Kidney (tissue), 13 donors: ENCODE measurements at regions not wholly inside any gene's neighbourhood (a gene's known extent, or its start where the extent isn't known, plus 50 kb on each side); places are given as distances from the start of the nearest gene placed in this dataset.
"Not testable (repeated sequence)": the region's sequence is repeated elsewhere in the genome, so short reads cannot be mapped to it uniquely, and the experiment has no call there.

Source experiments
- DNase-seq, 5 donors: peaks; one replicate each; pipeline ENCODE4 v3.0.0-alpha.2; 2013 to 2020
- FAIRE-seq: peaks from 2 replicates; lab custom pipeline; 2012; peaks lifted over from hg19 to GRCh38; lab: Jason Lieb, UNC
- H3K27ac ChIP-seq, 2 donors: one replicate each; pipeline ENCODE4 v1.7.0; 2013; ENCODE audit warnings: low read depth in 2 of 2, low read length in 2 of 2, inconsistent platforms in 1 of 2
- H3K27me3 ChIP-seq: one replicate; pipeline ENCODE4 v1.7.1; 2013; ENCODE audit warnings: low read length, inconsistent platforms; ENCODE audit not compliant: control insufficient read depth, insufficient read depth
- H3K36me3 ChIP-seq, 3 donors: one replicate each; pipeline versions ENCODE4 v1.7.0 to v1.7.1; 2013; ENCODE audit warnings: low read length in 3 of 3, control low read depth in 1 of 3, inconsistent platforms in 1 of 3; ENCODE audit not compliant: insufficient read depth in 3 of 3, control insufficient read depth in 2 of 3
- H3K4me1 ChIP-seq, 3 donors: one replicate each; pipeline versions ENCODE4 v1.7.0 to v1.7.1; 2013; ENCODE audit warnings: low read length in 3 of 3, inconsistent platforms in 1 of 3, low read depth in 1 of 3; ENCODE audit not compliant: control insufficient read depth in 2 of 3, insufficient read depth in 2 of 3
- H3K4me3 ChIP-seq, 3 donors: one replicate each; pipeline versions ENCODE4 v1.7.0 to v1.8.1; 2013; ENCODE audit warnings: low read length in 3 of 3, control low read depth in 1 of 3, inconsistent platforms in 1 of 3
- H3K9ac ChIP-seq, 3 donors: one replicate each; pipeline versions ENCODE4 v1.7.0 to v1.7.1; 2013; ENCODE audit warnings: low read length in 3 of 3, control low read depth in 1 of 3, inconsistent platforms in 1 of 3
- H3K9me3 ChIP-seq, 3 donors: one replicate each; pipeline versions ENCODE4 v1.7.0 to v1.7.1; 2013; ENCODE audit warnings: low read length in 3 of 3, control low read depth in 1 of 3, inconsistent platforms in 1 of 3; ENCODE audit not compliant: control insufficient read depth in 2 of 3, insufficient read depth in 1 of 3
- intact Hi-C: fragments of 100-400 bp; cut with DNase I; formaldehyde crosslinking; loops from one replicate; pipeline ENCODE4 v1.11.1; 2022
- TF ChIP-seq, protein P1 (sequence below): IDR thresholded peaks from 3 replicates; pipeline ENCODE4 v1.5.1; 2012; ENCODE audit warnings: mild to moderate bottlenecking, moderate library complexity, borderline replicate concordance; ENCODE audit not compliant: insufficient read depth; ENCODE audit errors: extremely low read depth
- donor health status: control.
- donor health status: control.
- donor health status: control.
- donor health status: control.
- donor health status: control.
- donor health status: DM: yes; HTN: yes; CAD: no.
- donor health status: Normal renal cell carcinoma (clear cell type).

DNA sequence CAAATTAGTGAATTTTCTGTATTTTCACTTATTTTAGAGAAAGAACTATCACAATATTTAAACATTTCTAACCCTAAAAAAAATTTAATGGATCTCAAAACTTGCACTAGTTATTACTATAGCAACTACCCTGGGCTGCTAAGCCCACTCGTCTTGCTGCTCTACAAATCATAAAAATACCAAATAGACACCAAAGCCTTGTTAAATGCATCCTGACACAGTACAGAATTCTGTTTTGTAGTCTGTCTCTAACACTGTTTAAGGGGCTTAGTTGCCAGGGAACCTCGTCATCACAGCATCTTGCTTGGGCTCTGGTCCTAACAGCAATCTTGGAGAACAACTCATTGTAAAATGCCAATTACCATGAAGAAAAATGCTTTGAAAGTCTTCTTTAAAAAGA, 56.9 kb upstream of the MBOAT1 start:
- DNase-seq (no peak), FAIRE-seq (no peak)
- TF ChIP-seq, protein P1, sequence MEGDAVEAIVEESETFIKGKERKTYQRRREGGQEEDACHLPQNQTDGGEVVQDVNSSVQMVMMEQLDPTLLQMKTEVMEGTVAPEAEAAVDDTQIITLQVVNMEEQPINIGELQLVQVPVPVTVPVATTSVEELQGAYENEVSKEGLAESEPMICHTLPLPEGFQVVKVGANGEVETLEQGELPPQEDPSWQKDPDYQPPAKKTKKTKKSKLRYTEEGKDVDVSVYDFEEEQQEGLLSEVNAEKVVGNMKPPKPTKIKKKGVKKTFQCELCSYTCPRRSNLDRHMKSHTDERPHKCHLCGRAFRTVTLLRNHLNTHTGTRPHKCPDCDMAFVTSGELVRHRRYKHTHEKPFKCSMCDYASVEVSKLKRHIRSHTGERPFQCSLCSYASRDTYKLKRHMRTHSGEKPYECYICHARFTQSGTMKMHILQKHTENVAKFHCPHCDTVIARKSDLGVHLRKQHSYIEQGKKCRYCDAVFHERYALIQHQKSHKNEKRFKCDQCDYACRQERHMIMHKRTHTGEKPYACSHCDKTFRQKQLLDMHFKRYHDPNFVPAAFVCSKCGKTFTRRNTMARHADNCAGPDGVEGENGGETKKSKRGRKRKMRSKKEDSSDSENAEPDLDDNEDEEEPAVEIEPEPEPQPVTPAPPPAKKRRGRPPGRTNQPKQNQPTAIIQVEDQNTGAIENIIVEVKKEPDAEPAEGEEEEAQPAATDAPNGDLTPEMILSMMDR, result no peak
- Histone ChIP-seq H3K9ac (no peak overlapping the region), H3K9me3 (no peaks in the 10 kb centered on the region), H3K27me3 (no peaks in the 10 kb centered on the region), H3K4me1 (no peaks in the 10 kb centered on the region), H3K27ac (no peak overlapping the region), H3K4me3 (no peak overlapping the region), H3K36me3 (no peaks in the 10 kb centered on the region)
- intact Hi-C loops, result no loop called here

DNA sequence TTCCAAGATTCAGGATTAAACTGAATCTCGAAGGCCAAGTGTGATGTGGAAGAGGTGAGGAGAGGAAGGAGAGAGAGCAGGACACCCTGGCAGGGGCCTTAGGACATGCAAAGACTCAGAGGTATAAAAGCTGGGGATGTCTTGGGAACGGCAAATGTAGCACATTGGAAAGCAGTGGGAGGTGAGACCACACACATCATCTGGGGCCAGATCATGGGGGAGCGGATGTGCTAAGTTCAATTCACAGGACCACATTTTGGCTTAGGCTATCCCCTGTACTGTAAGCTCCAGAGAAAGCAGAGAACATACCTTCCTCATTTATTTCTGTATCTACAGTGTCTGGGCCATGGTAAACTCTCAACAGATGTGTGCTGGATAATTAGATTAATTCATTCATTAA, 59.5 kb upstream of the MBOAT1 start:
- Histone ChIP-seq H3K9me3 (no peaks in the 10 kb centered on the region), H3K4me3 (no peak overlapping the region), H3K27ac (no peak overlapping the region), H3K36me3 (no peaks in the 10 kb centered on the region), H3K4me1 (no peaks in the 10 kb centered on the region), H3K27me3 (no peaks in the 10 kb centered on the region), H3K9ac (no peak overlapping the region)
- FAIRE-seq, result no peak
- TF ChIP-seq, protein P1, result no peak
- no peak for DNase-seq
- intact Hi-C loops, result no loop called here

DNA sequence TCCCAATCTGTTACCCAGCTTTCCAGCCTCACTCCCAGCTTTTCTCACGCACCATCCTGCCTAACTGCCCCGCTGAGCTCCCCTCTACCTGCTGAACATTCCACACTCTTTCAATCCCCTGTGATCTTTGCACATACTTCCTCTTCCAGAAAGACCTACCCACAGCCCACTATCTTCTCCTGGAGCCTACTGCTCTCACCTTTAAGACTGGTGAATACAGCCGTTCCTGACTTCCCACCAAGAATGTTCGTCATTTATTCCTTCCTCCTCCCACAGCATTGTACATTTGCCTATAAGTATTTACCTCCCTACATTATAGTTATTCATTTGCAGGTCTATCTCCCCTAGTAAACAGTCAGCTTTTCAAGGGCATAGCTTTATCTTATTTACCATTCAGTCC, 61.9 kb upstream of the MBOAT1 start:
- Histone ChIP-seq H3K4me3 (no peak overlapping the region), H3K27ac (no peak overlapping the region), H3K9ac (no peak overlapping the region), H3K4me1 (no peaks in the 10 kb centered on the region), H3K27me3 (no peaks in the 10 kb centered on the region), H3K9me3 (no peaks in the 10 kb centered on the region), H3K36me3 (no peaks in the 10 kb centered on the region)
- DNase-seq, result no peak
- intact Hi-C loops, result no loop called here
- TF ChIP-seq, protein P1, result no peak
- no peak for FAIRE-seq

DNA sequence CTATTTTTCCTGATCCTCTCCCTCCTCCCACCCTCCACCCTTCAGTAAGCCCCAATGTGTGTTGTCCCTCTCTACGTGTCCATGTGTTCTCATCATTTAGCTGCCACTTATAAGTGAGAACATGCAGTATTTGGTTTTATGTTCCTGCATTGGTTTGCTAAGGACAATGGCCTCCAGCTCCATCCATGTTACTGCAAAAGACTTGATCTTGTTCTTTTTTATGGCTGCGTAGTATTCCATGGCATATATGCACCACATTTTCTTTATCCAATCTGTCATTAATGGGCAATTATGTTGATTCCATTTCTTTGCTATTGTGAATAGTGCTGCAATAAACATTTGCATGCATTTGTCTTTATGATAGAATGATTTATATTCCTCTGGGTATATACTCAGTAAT, 63.6 kb upstream of the MBOAT1 start:
- H3K4me3 ChIP-seq, H3K27ac ChIP-seq, intact Hi-C loops, H3K27me3 ChIP-seq, H3K4me1 ChIP-seq, FAIRE-seq, DNase-seq, H3K9me3 ChIP-seq, H3K36me3 ChIP-seq, H3K9ac ChIP-seq: not testable (repeated sequence)

DNA sequence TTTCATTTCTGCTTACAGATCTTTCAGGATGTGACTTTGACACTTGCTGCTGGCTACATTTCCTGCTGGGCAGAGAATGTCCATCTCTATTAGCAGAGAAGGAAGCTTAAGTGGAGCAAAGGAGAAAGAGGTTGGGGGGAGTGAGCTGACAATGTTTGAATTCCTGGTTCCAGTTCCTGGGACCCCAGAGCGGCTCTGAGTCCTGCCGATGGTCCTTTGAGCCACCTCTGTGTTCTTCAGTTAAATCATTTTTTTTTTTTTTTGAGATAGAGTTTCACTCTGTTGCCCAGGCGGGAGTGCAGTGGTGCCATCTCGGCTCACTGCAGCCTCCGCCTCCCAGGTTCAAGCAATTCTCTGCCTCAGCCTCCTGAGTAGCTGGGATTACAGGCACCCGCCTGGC, 65.5 kb upstream of the MBOAT1 start:
- H3K27ac ChIP-seq, H3K36me3 ChIP-seq, intact Hi-C loops, H3K9ac ChIP-seq, H3K9me3 ChIP-seq, H3K4me1 ChIP-seq, FAIRE-seq, H3K27me3 ChIP-seq, H3K4me3 ChIP-seq: not testable (repeated sequence)
- peak in 2 of 5 donors; percentile 3 to 5 for DNase-seq
